HuH-7 (cell line): ENCODE measurements at regions not wholly inside any gene's neighbourhood (a gene's known extent, or its start where the extent isn't known, plus 50 kb on each side); places are given as distances from the start of the nearest gene placed in this dataset.
A peak's percentile ranks its signal among the peaks of the same experiment; 100 is the strongest.
"Not testable (repeated sequence)": the region's sequence is repeated elsewhere in the genome, so short reads cannot be mapped to it uniquely, and the experiment has no call there.

Source experiments
- DNase-seq: peaks from one replicate; pipeline ENCODE4 v3.0.0; 2011; ENCODE audit warnings: low spot score

DNA sequence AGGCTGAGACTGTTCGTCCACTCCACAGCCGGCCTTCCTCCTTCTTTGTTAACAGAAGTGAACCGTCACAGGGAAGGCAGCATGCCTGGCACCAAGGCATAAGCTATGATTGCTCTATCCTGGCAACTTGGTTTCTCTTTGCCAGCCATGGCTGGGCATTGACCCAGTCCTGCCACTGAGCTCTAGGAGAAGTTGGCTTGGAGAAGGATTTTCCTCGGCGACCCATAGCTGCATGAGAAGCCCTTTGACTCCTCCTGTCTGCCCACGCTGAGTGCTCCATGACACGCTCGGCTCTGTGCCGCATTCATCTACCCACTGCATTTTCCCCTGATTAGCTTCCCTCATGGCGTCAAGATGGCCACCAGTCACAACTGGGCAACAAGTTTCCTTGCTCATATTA lies 111.8 kb upstream of the EXOC2 start:
- DNase-seq, result no peak

DNA sequence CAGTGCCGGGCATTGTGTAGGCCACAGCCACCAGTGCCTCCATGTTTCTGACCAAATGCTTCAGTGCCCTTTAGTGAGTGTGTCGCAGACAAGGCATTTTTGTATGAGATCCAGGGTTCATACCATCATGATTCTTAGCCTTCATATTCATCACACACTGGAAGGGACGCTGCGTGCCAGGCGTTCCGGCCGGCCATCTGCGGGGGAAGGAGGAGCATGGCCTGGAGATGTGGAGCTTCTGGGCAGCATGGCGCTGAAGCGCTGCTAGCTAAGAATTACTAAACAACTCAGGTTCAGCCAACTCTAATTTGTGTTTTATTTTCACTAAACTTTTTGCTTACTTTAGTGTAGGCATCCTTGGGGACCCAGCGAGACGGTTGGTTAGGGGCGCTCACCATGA lies 111.4 kb upstream of the EXOC2 start:
- no peak for DNase-seq

DNA sequence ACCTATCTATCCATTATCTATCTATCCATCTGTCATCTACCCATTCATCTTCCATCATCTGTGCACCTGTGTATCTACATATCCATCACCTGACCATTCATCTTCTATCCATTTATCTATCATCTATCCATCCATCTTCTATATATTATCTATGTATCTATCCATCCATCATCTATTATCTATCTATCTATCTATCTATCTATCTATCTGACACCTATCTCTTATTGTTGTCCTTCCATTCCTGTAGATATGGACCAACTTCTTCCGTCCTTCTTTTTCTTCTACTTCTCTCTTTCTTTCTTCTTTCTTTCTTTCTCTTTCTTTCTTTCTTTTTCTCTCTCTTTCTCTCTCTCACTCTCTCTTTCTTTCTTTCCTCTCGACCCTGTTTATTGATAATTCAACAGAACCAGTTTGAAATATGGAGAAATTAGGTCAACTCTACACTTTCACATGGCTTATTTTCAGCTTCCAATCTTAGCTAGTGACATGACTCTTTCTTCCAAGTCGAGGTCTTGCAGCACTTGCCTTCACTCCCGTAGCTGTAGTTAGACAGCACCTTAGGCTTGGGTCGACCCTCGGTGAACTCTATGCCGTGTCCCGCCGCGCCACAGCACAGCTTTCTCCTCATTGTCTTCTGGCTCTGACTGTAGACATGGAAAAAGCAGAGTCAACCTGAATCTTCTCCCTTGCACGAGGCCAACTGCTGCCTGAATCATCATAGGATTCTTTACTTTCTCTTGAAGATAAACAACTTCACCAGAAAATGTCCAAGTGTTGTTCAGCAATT lies 110.4 kb upstream of the EXOC2 start:
- no peak for DNase-seq

GRCh38 chr6:802701-803100 lies 109.8 kb upstream of the EXOC2 start:
- DNase-seq, result no peak

DNA sequence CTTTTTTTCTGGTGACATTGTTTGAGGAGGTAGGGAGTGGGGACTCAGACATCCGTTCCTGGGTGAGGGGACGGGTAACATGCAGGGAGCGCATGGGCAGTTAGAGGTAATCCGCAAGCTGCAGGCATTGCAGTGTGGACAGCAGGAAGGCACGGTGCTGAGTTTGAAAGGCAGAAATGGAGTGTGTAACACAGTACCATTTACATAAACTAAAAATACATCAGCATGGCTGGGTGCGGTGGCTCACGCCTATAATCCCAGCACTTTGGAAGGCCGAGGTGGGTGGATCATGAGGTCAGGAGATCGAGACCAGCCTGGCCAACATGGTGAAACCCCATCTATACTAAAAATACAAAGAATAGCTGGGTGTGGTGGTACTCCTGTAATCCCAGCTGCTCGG lies 109.3 kb upstream of the EXOC2 start:
- DNase-seq, result not testable (repeated sequence)

DNA sequence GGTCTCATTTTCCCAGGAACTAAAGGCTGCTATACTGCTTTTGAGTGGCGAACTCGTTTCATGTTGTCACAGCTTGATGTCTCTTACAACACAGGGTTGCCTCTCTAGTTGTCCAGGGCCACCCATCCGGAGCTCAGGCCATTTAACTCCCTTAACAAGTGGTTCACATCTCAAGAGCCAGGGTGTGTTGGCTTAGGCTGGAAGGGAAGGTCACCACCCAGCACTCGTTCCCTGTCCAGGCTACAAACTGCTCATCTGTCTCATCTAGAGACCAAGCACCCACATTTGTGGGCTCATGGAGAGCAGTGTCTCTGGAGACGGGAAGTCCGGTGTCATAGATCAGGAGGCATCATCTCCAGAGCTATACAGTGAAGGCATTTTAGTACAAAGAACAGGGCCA lies 106.8 kb upstream of the EXOC2 start:
- no peak for DNase-seq

DNA sequence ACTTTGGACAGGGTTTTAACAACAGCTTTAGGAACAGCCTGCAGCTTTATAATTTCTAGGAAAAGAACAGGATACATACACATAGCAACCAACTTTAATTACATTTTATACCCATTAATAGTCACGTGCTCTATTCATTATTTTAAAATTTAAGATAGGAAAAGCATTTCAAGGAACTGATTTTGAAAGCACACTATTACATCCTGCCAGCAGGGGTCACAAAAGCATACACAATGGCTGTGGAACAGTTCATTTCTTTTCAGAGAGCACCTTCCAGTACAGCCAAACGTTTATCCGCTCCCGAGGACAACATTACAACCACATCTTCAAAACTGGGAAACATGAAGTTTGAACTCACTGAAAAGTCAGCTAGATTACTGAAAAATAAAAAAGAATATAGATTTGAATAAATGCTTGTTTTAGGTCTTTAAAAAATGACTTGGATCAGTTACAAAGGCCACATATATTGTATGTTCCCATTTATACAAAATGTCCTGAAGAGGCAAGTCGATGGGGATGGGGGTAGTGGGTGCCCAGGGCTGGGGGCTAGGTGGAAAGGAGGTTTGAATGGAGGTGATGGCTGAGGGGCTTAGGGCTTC lies 104.6 kb upstream of the EXOC2 start:
- no peak for DNase-seq

- no peak for DNase-seq
Measured at GRCh38 chr6:795046-795685, 102.2 kb upstream of the EXOC2 start.

- DNase-seq, result no peak
Measured at GRCh38 chr6:793261-793660, 100.3 kb upstream of the EXOC2 start.

GRCh38 chr6:792662-793061 lies 99.7 kb upstream of the EXOC2 start:
- DNase-seq, result no peak

DNA sequence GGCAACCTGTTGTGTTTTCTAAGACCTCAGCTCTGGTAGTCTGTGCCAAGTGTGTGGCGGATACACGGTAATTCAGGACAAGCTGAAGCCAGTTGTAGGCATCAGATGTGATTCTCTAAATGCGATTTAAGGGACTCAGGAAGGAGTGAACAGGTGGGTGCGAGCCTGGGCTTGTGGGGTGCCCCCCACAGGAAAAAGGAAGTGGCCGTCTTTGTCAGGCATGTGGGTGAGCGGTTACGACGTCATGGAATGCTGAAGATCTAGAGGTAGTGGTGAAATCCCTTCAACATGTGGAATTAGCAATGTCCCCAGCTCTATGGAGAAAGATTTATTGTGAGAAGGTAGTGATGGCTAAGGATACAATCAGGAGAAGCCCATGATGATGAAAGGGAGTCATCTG lies 95.1 kb upstream of the EXOC2 start:
- no peak for DNase-seq

DNA sequence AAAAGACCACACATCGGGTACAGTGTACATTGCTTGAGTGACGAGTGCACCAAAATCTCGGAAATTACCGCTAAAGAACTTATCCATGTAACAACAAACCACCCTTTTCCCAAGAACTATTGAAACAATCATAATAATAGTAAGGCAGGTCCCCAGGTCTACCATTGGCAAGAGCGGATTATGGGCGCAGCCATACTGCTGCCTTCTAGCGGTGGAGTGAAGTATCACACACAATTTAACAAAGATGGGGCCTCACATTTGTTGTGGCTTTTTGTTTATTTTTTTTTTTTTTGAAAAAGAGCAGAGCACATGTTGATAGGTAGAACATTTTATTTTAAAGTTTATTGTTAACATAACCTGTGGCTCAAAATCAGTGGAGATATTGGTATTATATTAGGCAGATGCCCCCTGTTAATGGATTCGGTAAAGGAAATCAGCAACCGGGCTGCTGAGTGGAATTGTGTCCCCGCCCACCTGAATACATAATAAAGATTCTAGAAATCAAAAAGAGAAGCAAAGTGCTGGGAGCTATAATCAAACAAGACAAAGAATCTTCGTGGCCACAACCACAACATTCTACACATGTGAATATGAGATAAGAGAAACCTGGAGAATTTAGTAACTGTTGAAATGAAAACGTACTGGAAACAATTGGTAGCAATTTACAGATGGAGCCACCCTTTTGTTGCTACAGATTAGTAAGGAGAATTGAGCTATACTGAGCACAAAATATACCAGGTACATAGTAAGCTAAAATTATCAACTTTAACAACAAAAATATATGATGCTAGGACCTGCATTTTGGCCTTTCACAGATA lies 94.2 kb upstream of the EXOC2 start:
- peak; percentile 58 for DNase-seq

GRCh38 chr6:783966-784735 lies 91.2 kb upstream of the EXOC2 start:
- DNase-seq, result no peak

DNA sequence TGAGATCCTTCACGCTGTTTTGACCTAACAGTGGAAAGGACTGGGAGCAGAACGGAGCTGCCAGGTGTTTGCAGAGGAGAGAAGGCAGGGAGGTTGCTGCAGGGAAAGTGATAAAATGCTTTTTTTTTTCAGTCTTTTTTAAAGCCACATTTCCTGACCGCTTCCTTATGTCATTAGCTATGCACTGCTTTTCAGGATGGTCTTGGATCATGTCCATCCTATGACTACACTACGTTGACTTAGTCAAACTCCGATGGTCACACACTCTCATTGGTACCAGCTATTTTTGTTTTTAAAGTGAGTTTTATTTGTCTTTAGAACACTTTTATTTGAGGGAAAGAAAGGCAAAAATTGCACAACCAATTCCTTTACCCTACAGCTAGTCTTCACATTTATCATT lies 89.2 kb upstream of the EXOC2 start:
- no peak for DNase-seq

DNA sequence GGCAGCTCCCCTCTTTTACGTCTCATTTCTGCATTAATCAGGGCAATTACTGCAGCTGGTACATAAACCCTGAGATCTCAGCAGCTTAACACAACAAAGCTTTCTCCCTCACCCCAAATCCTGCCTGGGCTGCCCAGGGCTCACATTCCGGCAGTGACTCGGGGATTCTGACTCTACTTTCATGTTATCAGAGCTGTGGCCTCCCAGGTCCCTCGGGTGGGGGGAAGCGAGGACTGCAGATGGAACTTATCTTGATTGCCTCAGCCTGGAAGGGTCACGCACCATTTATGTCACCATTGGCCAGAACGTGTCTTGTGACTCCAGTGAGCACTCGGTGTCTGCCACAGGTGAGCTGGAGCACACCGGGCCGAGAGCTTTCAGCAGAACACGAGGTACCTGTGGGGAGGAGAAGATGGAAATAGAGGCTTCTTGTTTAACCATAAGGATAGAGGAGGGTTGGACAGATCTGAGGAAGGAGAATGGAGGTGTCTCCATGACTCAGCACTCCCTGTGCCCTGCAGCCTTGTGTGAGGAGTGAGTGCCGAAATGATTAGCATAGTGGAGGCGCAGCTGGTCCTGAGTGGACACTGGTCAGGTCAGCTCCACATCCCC lies 88.5 kb upstream of the EXOC2 start:
- DNase-seq, result no peak

DNA sequence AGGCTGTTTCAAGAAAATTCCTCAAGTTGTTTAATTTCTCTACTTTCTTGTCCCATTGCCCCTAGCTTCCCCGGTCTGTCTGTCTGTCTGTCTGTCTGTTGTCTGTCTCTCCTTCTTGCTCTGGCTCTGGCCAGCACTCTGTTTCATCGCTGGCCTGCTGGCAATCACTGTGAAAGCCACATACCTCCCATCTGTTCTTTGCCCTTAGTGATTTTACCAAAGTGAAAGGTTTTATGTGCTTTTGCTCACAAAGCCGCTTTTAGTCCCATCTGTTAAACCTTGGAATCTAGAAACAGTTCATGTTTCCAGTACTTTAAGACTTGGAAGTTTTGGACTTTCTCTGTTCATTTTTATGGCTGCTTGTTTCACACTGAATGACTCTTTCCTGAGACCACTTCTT lies 87.8 kb upstream of the EXOC2 start:
- DNase-seq, result no peak

GRCh38 chr6:776951-777350 lies 84.0 kb upstream of the EXOC2 start:
- no peak for DNase-seq

- no peak for DNase-seq
Measured at GRCh38 chr6:776528-776931, 83.6 kb upstream of the EXOC2 start.

- DNase-seq, result no peak
Measured at GRCh38 chr6:775863-776262, 82.9 kb upstream of the EXOC2 start.

GRCh38 chr6:771683-772082 lies 78.7 kb upstream of the EXOC2 start:
- DNase-seq, result not testable (repeated sequence)

GRCh38 chr6:767755-768512 lies 75.0 kb upstream of the EXOC2 start:
- no peak for DNase-seq
